Endodermal cell (in vitro differentiated cells): ENCODE measurements at regions not wholly inside any gene's neighbourhood (a gene's known extent, or its start where the extent isn't known, plus 50 kb on each side); places are given as distances from the start of the nearest gene placed in this dataset.

Experiments
- DNase-seq: peaks from one replicate; pipeline ENCODE4 v3.0.0-alpha.2; 2017
- H3K27ac ChIP-seq: 2 replicates; pipeline ENCODE4 v1.5.1; 2013; ENCODE audit warnings: mild to moderate bottlenecking, low read depth, low read length, moderate library complexity
- H3K27me3 ChIP-seq: 2 replicates; pipeline ENCODE4 v1.6.1; 2013; ENCODE audit warnings: mild to moderate bottlenecking, low read length, moderate library complexity; ENCODE audit not compliant: insufficient read depth, control insufficient read depth, poor library complexity, severe bottlenecking
- H3K36me3 ChIP-seq: 2 replicates; pipeline ENCODE4 v1.7.0; 2013; ENCODE audit warnings: mild to moderate bottlenecking, low read length, moderate library complexity; ENCODE audit not compliant: control insufficient read depth, insufficient read depth
- H3K4me1 ChIP-seq: one replicate; pipeline ENCODE4 v1.7.0; 2013; ENCODE audit warnings: low read length; ENCODE audit not compliant: control insufficient read depth, insufficient read depth
- H3K4me3 ChIP-seq: 2 replicates; pipeline ENCODE4 v1.5.1; 2013; ENCODE audit warnings: mild to moderate bottlenecking, low read length, moderate library complexity
- H3K9ac ChIP-seq: 2 replicates; pipeline ENCODE4 v1.6.1; 2013; ENCODE audit warnings: mild to moderate bottlenecking, low read length, moderate library complexity; ENCODE audit not compliant: poor library complexity, severe bottlenecking; ENCODE audit errors: extremely low read depth
- H3K9me3 ChIP-seq: 2 replicates; pipeline ENCODE4 v1.6.1; 2013; ENCODE audit warnings: mild to moderate bottlenecking, low read length, moderate library complexity; ENCODE audit not compliant: control insufficient read depth
- H3K27ac Mint-ChIP-seq: 2 replicates; pipeline ENCODE4 v1.8.0; 2020; ENCODE audit warnings: mixed read lengths
- H3K27me3 Mint-ChIP-seq: 2 replicates; pipeline ENCODE4 v1.8.0; 2021; ENCODE audit warnings: mild to moderate bottlenecking, mixed read lengths; ENCODE audit not compliant: insufficient read depth
- H3K36me3 Mint-ChIP-seq: 2 replicates; pipeline ENCODE4 v1.8.0; 2020; ENCODE audit warnings: low read depth, mixed read lengths
- H3K4me1 Mint-ChIP-seq: 2 replicates; pipeline ENCODE4 v1.8.0; 2020; ENCODE audit warnings: mixed read lengths
- H3K4me3 Mint-ChIP-seq: 2 replicates; pipeline ENCODE4 v1.8.0; 2020; ENCODE audit warnings: mild to moderate bottlenecking, moderate library complexity, mixed read lengths
- H3K9me3 Mint-ChIP-seq: 2 replicates; pipeline ENCODE4 v1.8.0; 2020; ENCODE audit warnings: mild to moderate bottlenecking, mixed read lengths
- CTCF ChIP-seq: fragments of 200-600 bp; sonication (generic); conservative IDR thresholded peaks from 2 replicates; pipeline ENCODE4 v1.5.0; 2021; ENCODE audit warnings: antibody characterized with exemption, mild to moderate bottlenecking
- WGBS, 2 experiments: methylation state at CpG; one replicate each; pipeline versions ENCODE4 v1.1.5 to v1.1.7; 2013; ENCODE audit warnings: missing lambda C conversion rate in 2 of 2, mixed read lengths in 1 of 2; ENCODE audit not compliant: insufficient coverage in 1 of 2, insufficient read length in 1 of 2; 5-methylcytosine and 5-hydroxymethylcytosine counted together

- Histone ChIP-seq H3K4me3 (no peak overlapping the region), H3K27ac (no peak overlapping the region), H3K36me3 (no peaks in the 10 kb centered on the region), H3K4me1 (no peaks in the 10 kb centered on the region), H3K9ac (no peak overlapping the region), H3K9me3 (no peaks in the 10 kb centered on the region), H3K27me3 (peaks cover 12% of the 10 kb centered on the region)
- no peak overlapping the region for H3K4me3 Mint-ChIP-seq
- no peak for TF ChIP-seq CTCF
- no peaks in the 10 kb centered on the region for H3K4me1 Mint-ChIP-seq
- WGBS, 2 experiments = 83 to 86% methylated on average over 1 to 5 of the region's 5 CpGs
- no peak overlapping the region for H3K27ac Mint-ChIP-seq
- no peaks in the 10 kb centered on the region for H3K9me3 Mint-ChIP-seq
- no peak for DNase-seq
- peaks cover 10% of the 10 kb centered on the region for H3K27me3 Mint-ChIP-seq
- no peaks in the 10 kb centered on the region for H3K36me3 Mint-ChIP-seq
Measured at GRCh38 chr14:28607661-28608060, 158.9 kb upstream of the FOXG1 start.

- TF ChIP-seq CTCF = no peak
- Mint-ChIP-seq H3K4me1 (no peaks in the 10 kb centered on the region), H3K9me3 (no peaks in the 10 kb centered on the region), H3K27me3 (peaks cover 13% of the 10 kb centered on the region), H3K27ac (no peak overlapping the region), H3K36me3 (no peaks in the 10 kb centered on the region), H3K4me3 (no peak overlapping the region)
- Histone ChIP-seq H3K9me3 (no peaks in the 10 kb centered on the region), H3K4me3 (no peak overlapping the region), H3K4me1 (no peaks in the 10 kb centered on the region), H3K27ac (peak overlapping the region; percentile 81), H3K9ac (no peak overlapping the region), H3K27me3 (peaks cover 11% of the 10 kb centered on the region), H3K36me3 (no peaks in the 10 kb centered on the region)
- WGBS, 2 experiments = 79 to 90% methylated on average over 3 to 8 of the region's 8 CpGs
- DNase-seq = no peak
Measured at GRCh38 chr14:28608443-28608842, 158.1 kb upstream of the FOXG1 start.

GRCh38 chr14:28608851-28609828, 157.4 kb upstream of the FOXG1 start:
- Histone ChIP-seq H3K36me3 (no peaks in the 10 kb centered on the region), H3K4me1 (no peaks in the 10 kb centered on the region), H3K9ac (no peak overlapping the region), H3K9me3 (no peaks in the 10 kb centered on the region), H3K27me3 (peaks cover 4% of the 10 kb centered on the region), H3K4me3 (no peak overlapping the region), H3K27ac (peak overlapping the region; percentile 81)
- DNase-seq = peak; percentile 88
- peak; percentile 96 for TF ChIP-seq CTCF
- 39 to 56% methylated on average over 4 to 10 of the region's 10 CpGs for WGBS, 2 experiments
- Mint-ChIP-seq H3K27me3 (peaks cover 8% of the 10 kb centered on the region), H3K27ac (no peak overlapping the region), H3K4me3 (no peak overlapping the region), H3K4me1 (no peaks in the 10 kb centered on the region), H3K9me3 (no peaks in the 10 kb centered on the region), H3K36me3 (no peaks in the 10 kb centered on the region)
